ENCODE measurements at regions not wholly inside any gene's neighbourhood (a gene's known extent, or its start where the extent isn't known, plus 50 kb on each side); places are given as distances from the start of the nearest gene placed in this dataset.

GRCh38 chr6:133132466-133132971, 108.6 kb upstream of the EYA4 start (continued):
- TF ChIP-seq EZH2 (IDR thresholded peaks at IDR 0.05; ENCODE audit: low read depth, low read length, severe bottlenecking): no peak
- no peak for TF ChIP-seq E2F6 (IDR thresholded peaks at IDR 0.05)
- TF ChIP-seq GABPA (IDR thresholded peaks at IDR 0.05; ENCODE audit: borderline replicate concordance, insufficient read depth, low read length): no peak
- no peak for TF ChIP-seq RXRA (IDR thresholded peaks at IDR 0.05; ENCODE audit: insufficient read depth, low read depth, low read length)
- TF ChIP-seq ZNF274 (IDR thresholded peaks at IDR 0.05; ENCODE audit: borderline replicate concordance, extremely low read depth, low read length): no peak
- no peak for TF ChIP-seq BACH1 (IDR thresholded peaks at IDR 0.05; ENCODE audit: low read length)
- TF ChIP-seq CHD1 (IDR thresholded peaks at IDR 0.05; ENCODE audit: low read depth, low read length): no peak

Data from H1 (cell line).